Sigmoid colon (tissue), 4 donors: ENCODE measurements at regions not wholly inside any gene's neighbourhood (a gene's known extent, or its start where the extent isn't known, plus 50 kb on each side); places are given as distances from the start of the nearest gene placed in this dataset.

Experiments used
- POLR2AphosphoS5 ChIP-seq, 4 donors: sonication (generic); formaldehyde crosslinking; IDR thresholded peaks; one replicate each; pipeline ENCODE4 v1.6.1; 2017; ENCODE audit warnings: antibody characterized with exemption in 4 of 4
- TF ChIP-seq, protein P1 (sequence below), 4 experiments: fragments of 450-650 bp in 3 of 4; fragments of 200-600 bp in 1 of 4; IDR thresholded peaks; one replicate each; pipeline ENCODE4 v1.5.1; 2016 to 2019; ENCODE audit warnings: antibody characterized with exemption in 4 of 4, mild to moderate bottlenecking in 3 of 4, moderate library complexity in 2 of 4

- TF ChIP-seq POLR2AphosphoS5 (IDR thresholded peaks at IDR 0.05) = no peak
- TF ChIP-seq, protein P1, sequence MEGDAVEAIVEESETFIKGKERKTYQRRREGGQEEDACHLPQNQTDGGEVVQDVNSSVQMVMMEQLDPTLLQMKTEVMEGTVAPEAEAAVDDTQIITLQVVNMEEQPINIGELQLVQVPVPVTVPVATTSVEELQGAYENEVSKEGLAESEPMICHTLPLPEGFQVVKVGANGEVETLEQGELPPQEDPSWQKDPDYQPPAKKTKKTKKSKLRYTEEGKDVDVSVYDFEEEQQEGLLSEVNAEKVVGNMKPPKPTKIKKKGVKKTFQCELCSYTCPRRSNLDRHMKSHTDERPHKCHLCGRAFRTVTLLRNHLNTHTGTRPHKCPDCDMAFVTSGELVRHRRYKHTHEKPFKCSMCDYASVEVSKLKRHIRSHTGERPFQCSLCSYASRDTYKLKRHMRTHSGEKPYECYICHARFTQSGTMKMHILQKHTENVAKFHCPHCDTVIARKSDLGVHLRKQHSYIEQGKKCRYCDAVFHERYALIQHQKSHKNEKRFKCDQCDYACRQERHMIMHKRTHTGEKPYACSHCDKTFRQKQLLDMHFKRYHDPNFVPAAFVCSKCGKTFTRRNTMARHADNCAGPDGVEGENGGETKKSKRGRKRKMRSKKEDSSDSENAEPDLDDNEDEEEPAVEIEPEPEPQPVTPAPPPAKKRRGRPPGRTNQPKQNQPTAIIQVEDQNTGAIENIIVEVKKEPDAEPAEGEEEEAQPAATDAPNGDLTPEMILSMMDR (IDR thresholded peaks at IDR 0.05) = no peak
Measured at GRCh38 chr5:27868292-27868691, 829.9 kb upstream of the CDH9 start.
